NB4 (cell line): ENCODE measurements at regions not wholly inside any gene's neighbourhood (a gene's known extent, or its start where the extent isn't known, plus 50 kb on each side); places are given as distances from the start of the nearest gene placed in this dataset.

Source experiments
- POLR2A ChIP-seq: IDR thresholded peaks from 2 replicates; pipeline ENCODE4 v1.6.1; 2011; ENCODE audit warnings: mild to moderate bottlenecking; ENCODE audit not compliant: insufficient read length; ENCODE audit errors: extremely low read depth
- TF ChIP-seq, protein P1 (sequence below): IDR thresholded peaks from one replicate; pipeline ENCODE4 v1.5.1; 2012; ENCODE audit warnings: low read depth, low read length

DNA sequence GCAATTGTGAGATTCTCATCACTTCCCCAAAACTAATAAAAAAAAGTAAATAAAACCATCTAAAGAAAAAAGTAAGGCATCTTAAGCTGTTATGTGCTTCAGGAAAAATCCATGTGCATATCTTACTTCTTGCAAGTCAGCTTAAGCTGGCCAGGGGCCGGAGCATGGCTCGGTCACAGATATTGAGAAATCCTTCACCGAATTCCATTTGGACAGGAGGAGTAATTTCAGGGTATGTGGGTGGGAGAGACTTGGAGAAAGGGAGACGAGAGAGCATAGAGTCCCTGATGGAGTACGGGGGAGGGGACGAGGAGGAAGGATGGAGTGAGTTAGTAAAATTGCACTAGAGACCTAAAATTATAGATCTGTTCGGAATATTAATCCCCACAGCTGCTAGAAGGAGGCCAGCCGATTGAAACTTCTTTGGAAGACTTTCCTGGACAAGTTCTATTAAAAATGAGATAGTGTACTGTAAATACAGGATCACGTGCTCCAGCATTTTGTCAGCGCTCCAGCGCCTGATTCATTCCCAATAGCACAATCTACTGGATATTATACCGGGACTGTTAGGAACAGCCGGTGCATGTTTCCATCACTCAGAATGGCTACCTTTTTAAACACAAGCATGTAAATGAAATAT lies 438.5 kb downstream of the ZNF516 start:
- TF ChIP-seq POLR2A, result no peak
- TF ChIP-seq, protein P1, sequence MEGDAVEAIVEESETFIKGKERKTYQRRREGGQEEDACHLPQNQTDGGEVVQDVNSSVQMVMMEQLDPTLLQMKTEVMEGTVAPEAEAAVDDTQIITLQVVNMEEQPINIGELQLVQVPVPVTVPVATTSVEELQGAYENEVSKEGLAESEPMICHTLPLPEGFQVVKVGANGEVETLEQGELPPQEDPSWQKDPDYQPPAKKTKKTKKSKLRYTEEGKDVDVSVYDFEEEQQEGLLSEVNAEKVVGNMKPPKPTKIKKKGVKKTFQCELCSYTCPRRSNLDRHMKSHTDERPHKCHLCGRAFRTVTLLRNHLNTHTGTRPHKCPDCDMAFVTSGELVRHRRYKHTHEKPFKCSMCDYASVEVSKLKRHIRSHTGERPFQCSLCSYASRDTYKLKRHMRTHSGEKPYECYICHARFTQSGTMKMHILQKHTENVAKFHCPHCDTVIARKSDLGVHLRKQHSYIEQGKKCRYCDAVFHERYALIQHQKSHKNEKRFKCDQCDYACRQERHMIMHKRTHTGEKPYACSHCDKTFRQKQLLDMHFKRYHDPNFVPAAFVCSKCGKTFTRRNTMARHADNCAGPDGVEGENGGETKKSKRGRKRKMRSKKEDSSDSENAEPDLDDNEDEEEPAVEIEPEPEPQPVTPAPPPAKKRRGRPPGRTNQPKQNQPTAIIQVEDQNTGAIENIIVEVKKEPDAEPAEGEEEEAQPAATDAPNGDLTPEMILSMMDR, result no peak
